ACC112 (cell line): ENCODE measurements at regions not wholly inside any gene's neighbourhood (a gene's known extent, or its start where the extent isn't known, plus 50 kb on each side); places are given as distances from the start of the nearest gene placed in this dataset.

Source experiments
- H2AFZ ChIP-seq: fragments of 200-600 bp; sonication (generic); one replicate; pipeline ENCODE4 v1.6.0; 2017; ENCODE audit warnings: antibody characterized with exemption, low read length; ENCODE audit not compliant: unreplicated experiment
- H3K27ac ChIP-seq: fragments of 200-600 bp; sonication (generic); 2 replicates; pipeline ENCODE4 v1.5.1; 2014; ENCODE audit warnings: low read depth, mild to moderate bottlenecking, antibody characterized with exemption, low read length, moderate library complexity
- H3K27me3 ChIP-seq: fragments of 200-600 bp; sonication (generic); 2 replicates; pipeline ENCODE4 v1.6.1; 2014; ENCODE audit warnings: mild to moderate bottlenecking, antibody characterized with exemption, low read length, moderate library complexity, mixed read lengths; ENCODE audit not compliant: insufficient read depth
- H3K36me3 ChIP-seq: fragments of 200-600 bp; sonication (generic); 2 replicates; pipeline ENCODE4 v1.6.1; 2016; ENCODE audit warnings: mild to moderate bottlenecking, antibody characterized with exemption, low read length, moderate library complexity, mixed read lengths; ENCODE audit not compliant: insufficient read depth
- H3K4me1 ChIP-seq: fragments of 200-600 bp; sonication (generic); one replicate; pipeline ENCODE4 v1.6.1; 2016; ENCODE audit warnings: low read length, mixed read lengths; ENCODE audit not compliant: insufficient read depth, unreplicated experiment, control insufficient read depth
- H3K4me3 ChIP-seq: fragments of 200-600 bp; sonication (generic); 2 replicates; pipeline ENCODE4 v1.5.1; 2014; ENCODE audit warnings: mild to moderate bottlenecking, low read depth, low read length
- H3K79me2 ChIP-seq: fragments of 200-600 bp; sonication (generic); one replicate; pipeline ENCODE4 v1.6.0; 2016; ENCODE audit warnings: low read length; ENCODE audit not compliant: control insufficient read depth, unreplicated experiment, insufficient read depth

- Histone ChIP-seq H2AFZ (no peak overlapping the region), H3K79me2 (no peaks in the 10 kb centered on the region), H3K27ac (no peak overlapping the region), H3K27me3 (no peaks in the 10 kb centered on the region), H3K36me3 (no peaks in the 10 kb centered on the region), H3K4me1 (no peaks in the 10 kb centered on the region), H3K4me3 (0 out of 2 replicates have a peak overlapping the region, but pooled peaks have one; percentile 12)
Measured at GRCh38 chr3:24810881-24811280, 316.2 kb upstream of the THRB start.

GRCh38 chr3:24812116-24812515 is 317.5 kb upstream of the THRB start:
- Histone ChIP-seq H2AFZ (no peak overlapping the region), H3K27me3 (no peaks in the 10 kb centered on the region), H3K4me1 (no peaks in the 10 kb centered on the region), H3K27ac (no peak overlapping the region), H3K4me3 (no peak overlapping the region), H3K36me3 (no peaks in the 10 kb centered on the region), H3K79me2 (no peaks in the 10 kb centered on the region)

- Histone ChIP-seq H3K79me2 (no peaks in the 10 kb centered on the region), H3K4me1 (no peaks in the 10 kb centered on the region), H3K4me3 (no peak overlapping the region), H3K36me3 (no peaks in the 10 kb centered on the region), H3K27ac (no peak overlapping the region), H3K27me3 (no peaks in the 10 kb centered on the region), H2AFZ (no peak overlapping the region)
Measured at GRCh38 chr3:24818055-24818454, 323.4 kb upstream of the THRB start.

- no peaks in the 10 kb centered on the region for H3K4me1 ChIP-seq
- no peaks in the 10 kb centered on the region for H3K79me2 ChIP-seq
- no peaks in the 10 kb centered on the region for H3K36me3 ChIP-seq
- peaks cover 61% of the 10 kb centered on the region for H3K27me3 ChIP-seq
- no peak overlapping the region for H3K27ac ChIP-seq
- H2AFZ ChIP-seq = no peak overlapping the region
- H3K4me3 ChIP-seq = no peak overlapping the region
Measured at GRCh38 chr3:24828011-24828410, 333.4 kb upstream of the THRB start.

- Histone ChIP-seq H3K36me3 (no peaks in the 10 kb centered on the region), H3K27me3 (peaks cover 61% of the 10 kb centered on the region), H3K4me3 (no peak overlapping the region), H3K4me1 (no peaks in the 10 kb centered on the region), H3K79me2 (no peaks in the 10 kb centered on the region), H3K27ac (no peak overlapping the region), H2AFZ (no peak overlapping the region)
Measured at GRCh38 chr3:24828551-24828950, 333.9 kb upstream of the THRB start.

GRCh38 chr3:24829011-24829581 is 334.4 kb upstream of the THRB start:
- Histone ChIP-seq H3K79me2 (no peaks in the 10 kb centered on the region), H3K27me3 (peaks cover 61% of the 10 kb centered on the region), H3K27ac (no peak overlapping the region), H3K36me3 (no peaks in the 10 kb centered on the region), H2AFZ (no peak overlapping the region), H3K4me1 (no peaks in the 10 kb centered on the region), H3K4me3 (peak overlapping the region; percentile 71)

GRCh38 chr3:24829629-24830229 is 335.1 kb upstream of the THRB start:
- Histone ChIP-seq H3K4me1 (no peaks in the 10 kb centered on the region), H3K36me3 (no peaks in the 10 kb centered on the region), H3K79me2 (no peaks in the 10 kb centered on the region), H3K4me3 (peak overlapping the region; percentile 71), H3K27ac (no peak overlapping the region), H2AFZ (no peak overlapping the region), H3K27me3 (peaks cover 61% of the 10 kb centered on the region)

- Histone ChIP-seq H3K36me3 (no peaks in the 10 kb centered on the region), H2AFZ (no peak overlapping the region), H3K27me3 (peaks cover 61% of the 10 kb centered on the region), H3K4me3 (peak overlapping the region; percentile 71), H3K4me1 (no peaks in the 10 kb centered on the region), H3K27ac (no peak overlapping the region), H3K79me2 (no peaks in the 10 kb centered on the region)
Measured at GRCh38 chr3:24830230-24831152, 335.8 kb upstream of the THRB start.

GRCh38 chr3:24831221-24831620 is 336.6 kb upstream of the THRB start:
- H2AFZ ChIP-seq = no peak overlapping the region
- H3K27me3 ChIP-seq = peaks cover 61% of the 10 kb centered on the region
- H3K79me2 ChIP-seq = no peaks in the 10 kb centered on the region

GRCh38 chr3:24832891-24833290 is 338.2 kb upstream of the THRB start:
- no peak overlapping the region for H2AFZ ChIP-seq
- H3K36me3 ChIP-seq = no peaks in the 10 kb centered on the region
- peaks cover 48% of the 10 kb centered on the region for H3K27me3 ChIP-seq
- no peaks in the 10 kb centered on the region for H3K4me1 ChIP-seq
- no peaks in the 10 kb centered on the region for H3K79me2 ChIP-seq
- H3K27ac ChIP-seq = no peak overlapping the region
- H3K4me3 ChIP-seq = no peak overlapping the region

More at GRCh38 chr3:24831221-24831620, 336.6 kb upstream of the THRB start:
- H3K36me3 ChIP-seq = no peaks in the 10 kb centered on the region
- H3K4me1 ChIP-seq = no peaks in the 10 kb centered on the region
- no peak overlapping the region for H3K4me3 ChIP-seq
- no peak overlapping the region for H3K27ac ChIP-seq
